HG03159 (cell line): ENCODE measurements at regions not wholly inside any gene's neighbourhood (a gene's known extent, or its start where the extent isn't known, plus 50 kb on each side); places are given as distances from the start of the nearest gene placed in this dataset.

Experiments used
- ATAC-seq: cut with Tn5 transposase; IDR thresholded peaks from one replicate; pipeline ENCODE4 v1.9.1; 2021; ENCODE audit warnings: mild to moderate bottlenecking, moderate library complexity; ENCODE audit not compliant: unreplicated experiment

DNA sequence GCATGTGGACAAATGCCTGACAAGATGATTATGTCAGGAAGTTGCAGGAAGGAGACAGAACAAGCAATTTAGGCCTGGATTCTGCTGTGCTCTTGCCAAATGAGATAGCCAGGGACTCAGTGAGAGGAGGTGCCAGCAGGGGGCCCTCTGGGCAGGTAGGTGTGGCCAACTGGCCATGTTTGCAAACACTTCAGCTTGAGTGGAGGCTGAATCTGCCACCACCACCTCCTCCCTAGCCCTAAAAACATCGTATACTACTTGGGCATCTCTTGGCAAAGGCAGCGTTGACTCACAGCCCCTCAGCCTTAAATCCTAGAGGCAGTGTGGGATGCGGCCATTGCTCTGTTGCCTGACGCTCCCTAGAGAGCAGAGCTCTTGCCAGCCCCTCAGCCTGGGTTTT, 95.1 kb upstream of the PLET1 start:
- ATAC-seq = no peak

DNA sequence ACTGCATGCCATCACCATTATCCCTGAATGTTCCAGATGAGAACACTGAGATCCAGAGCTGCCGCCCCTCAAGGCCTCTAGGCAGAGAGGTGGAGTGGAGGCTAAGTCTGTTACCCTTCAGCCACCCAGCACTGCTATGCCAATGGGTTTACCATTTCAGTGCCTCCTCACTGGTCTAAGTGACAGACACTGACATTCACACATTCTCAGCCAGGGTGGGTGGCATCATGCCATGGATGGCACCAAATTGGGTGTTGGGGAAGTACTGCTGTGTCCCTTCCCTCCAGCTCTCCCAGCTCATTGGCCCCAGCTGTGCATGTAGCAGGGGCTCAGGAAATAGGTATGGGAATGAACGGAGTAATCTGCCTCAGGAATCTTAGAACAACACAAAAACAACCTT, 96.8 kb upstream of the PLET1 start:
- ATAC-seq = no peak

- ATAC-seq = no peak
These were observed 100.7 kb upstream of the PLET1 start for GRCh38 chr11:112361396-112361795.

- no peak for ATAC-seq
These were observed 102.9 kb upstream of the PLET1 start for GRCh38 chr11:112363527-112363926.

DNA sequence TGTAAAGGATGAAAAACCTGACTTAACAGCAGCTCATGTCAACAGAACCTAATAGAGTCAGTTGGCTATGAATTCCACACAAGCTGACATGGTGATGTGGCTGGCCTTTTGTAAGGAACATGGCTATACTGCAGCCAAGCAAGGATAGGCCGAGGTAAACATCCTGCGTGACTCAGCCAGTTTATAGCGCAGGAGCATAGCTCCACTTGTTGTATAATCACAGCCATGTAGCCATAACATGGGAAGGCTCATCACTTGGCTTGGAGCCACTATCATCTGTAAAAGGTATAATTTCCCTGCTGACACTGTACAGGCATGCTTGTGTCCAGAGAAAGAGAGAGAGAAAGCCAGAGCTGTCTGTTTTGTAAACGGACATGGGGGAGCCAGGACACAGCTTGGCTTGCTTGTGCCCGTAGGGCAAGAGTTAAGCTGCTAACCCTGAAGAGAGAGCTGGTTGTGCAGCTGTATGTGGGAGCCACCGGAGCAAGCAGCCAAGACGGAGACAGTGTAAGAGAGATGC, 104.4 kb upstream of the PLET1 start:
- no peak for ATAC-seq

GRCh38 chr11:112366012-112366411, 105.4 kb upstream of the PLET1 start:
- ATAC-seq = no peak

DNA sequence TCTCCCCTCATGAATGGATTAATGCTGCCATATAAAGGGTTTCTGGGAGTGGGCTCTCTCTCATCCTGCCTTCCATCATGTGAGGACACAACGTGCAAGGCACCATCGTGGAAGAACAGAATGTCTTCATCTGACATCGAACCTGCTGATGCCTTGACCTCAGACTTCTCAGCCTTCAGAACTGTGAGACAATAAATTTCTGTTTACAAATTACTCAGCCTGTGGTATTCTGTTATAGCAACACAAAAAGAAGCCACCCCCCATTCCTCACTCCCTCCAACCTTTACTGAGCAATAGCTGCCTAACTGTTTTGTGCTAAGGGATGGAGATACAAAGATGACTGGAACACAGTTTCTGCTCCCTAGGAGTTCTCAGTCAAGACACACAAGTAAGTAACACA, 106.1 kb upstream of the PLET1 start:
- no peak for ATAC-seq

DNA sequence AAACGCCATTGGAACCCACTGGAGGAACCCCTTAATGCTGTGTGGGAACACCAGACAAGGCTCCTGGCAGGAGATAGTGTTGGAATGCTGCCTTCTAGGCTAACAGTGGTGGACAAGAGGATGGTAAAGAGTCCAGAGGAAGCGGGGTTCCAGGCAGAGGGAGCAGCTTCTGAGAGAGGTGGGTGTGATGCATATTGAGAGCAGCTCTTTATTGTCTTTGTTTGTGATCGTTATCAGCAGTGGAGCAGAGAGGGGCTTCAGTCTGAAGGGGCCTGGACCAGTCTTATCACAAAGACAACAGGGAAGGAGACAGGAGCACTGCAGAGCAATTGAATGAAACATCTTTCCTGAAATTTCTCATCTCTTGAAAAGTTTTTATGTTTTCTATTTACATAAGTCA, 106.8 kb upstream of the PLET1 start:
- no peak for ATAC-seq

- no peak for ATAC-seq
These were observed 107.2 kb upstream of the PLET1 start for GRCh38 chr11:112367895-112368294.

DNA sequence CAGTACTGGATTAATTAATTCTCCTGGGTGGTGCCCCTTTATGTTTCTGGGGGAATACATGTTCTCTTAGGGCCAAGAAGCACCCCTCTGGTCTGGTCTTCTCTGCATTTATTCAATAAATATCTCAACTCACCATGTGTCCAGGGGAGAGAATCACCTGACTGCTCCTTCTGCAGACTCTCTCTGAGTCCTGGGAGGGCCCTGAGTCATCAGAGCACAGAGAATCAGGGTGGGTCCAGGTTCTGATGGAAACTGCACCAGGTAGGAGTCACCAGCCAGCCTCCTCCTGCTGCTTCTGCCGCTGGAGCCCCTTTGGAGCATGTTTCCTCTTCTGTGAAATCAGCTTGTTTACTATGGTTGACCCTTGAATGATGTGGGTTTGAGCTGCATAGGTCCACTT, 107.7 kb upstream of the PLET1 start:
- ATAC-seq = no peak

DNA sequence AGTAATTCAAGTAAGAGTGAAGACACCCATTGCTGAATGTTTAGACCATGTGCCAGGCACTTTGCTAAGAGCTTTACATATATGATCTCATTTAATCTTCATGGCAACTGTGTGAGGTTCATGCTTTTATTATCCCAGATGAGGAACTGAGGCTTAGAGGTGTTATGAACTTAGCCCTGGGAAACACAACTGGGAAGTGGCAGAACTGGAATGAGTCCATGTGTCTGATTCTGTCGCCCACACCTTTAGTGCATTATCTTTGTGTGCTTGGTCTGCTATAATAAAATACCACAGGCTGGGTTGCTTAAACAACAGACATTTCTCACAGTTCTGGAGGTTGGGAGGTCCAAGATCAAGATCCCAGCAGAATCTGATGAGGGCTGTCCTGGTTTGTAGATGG, 108.7 kb upstream of the PLET1 start:
- ATAC-seq = no peak

- no peak for ATAC-seq
These were observed 109.3 kb upstream of the PLET1 start for GRCh38 chr11:112369916-112370315.

GRCh38 chr11:112374486-112375140, 114.0 kb upstream of the PLET1 start:
- ATAC-seq = no peak

DNA sequence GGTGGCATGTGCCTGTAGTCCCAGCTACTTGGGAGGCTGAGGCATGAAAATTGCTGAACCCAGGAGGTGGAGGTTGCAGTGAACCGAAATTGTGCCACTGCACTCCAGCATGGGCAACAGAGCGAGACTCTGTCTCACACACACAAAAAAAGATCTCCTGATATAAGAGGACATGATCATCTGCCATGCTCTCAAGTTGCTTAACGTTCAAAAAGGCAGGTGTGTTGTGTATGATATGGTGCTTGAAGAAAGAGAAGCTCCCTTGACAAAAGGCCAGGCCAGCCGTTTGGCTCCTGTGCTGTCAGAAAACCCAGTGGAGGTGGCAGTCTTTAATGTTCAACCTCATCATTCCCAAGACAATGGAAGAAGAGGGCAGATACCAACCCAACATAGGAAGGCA, 117.3 kb upstream of the PLET1 start:
- no peak for ATAC-seq

- no peak for ATAC-seq
These were observed 119.8 kb upstream of the PLET1 start for GRCh38 chr11:112380464-112380863.

GRCh38 chr11:112381578-112381977, 120.9 kb upstream of the PLET1 start:
- no peak for ATAC-seq

DNA sequence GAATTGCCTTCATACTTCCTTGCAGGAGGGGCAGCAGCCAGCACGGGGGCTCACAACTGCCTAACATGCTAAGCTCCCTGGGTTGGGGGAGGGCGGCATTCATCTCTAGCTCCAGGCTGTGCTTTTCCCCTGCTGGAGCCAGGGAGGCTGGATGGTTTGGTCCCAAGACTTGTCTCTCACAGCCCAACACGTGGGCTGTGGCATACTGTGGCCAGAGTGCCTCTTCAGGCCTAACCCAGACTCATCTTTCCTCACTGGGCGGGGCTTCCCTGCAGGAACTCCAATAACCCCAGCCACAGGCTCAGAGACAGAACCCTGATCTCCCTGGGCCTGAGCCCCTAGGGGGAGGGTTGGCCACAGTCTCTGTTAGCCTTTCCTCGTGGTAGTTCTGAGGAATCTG, 121.9 kb upstream of the PLET1 start:
- ATAC-seq = no peak

- no peak for ATAC-seq
These were observed 127.8 kb upstream of the PLET1 start for GRCh38 chr11:112388496-112388895.

DNA sequence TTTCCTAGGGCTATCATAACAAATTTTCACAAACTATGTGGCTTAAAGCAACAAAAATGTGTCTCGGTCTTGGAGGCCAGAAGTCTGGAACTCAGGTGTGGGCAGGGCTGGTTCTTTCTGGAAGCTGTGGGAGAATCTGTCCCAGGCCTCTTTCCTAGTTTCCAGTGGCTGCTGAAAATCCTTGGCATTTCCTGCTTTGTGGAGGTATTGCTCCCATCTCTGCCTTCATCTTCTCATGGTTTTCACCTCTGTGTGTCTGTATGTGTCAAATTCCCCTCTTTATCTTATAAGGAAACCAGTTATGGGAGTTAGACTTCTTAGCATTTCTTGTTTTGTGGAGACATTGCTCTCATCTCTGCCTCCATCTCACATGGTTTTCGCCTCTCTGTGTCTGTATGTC, 130.4 kb upstream of the PLET1 start:
- no peak for ATAC-seq

GRCh38 chr11:112392904-112393303, 132.2 kb upstream of the PLET1 start:
- no peak for ATAC-seq

DNA sequence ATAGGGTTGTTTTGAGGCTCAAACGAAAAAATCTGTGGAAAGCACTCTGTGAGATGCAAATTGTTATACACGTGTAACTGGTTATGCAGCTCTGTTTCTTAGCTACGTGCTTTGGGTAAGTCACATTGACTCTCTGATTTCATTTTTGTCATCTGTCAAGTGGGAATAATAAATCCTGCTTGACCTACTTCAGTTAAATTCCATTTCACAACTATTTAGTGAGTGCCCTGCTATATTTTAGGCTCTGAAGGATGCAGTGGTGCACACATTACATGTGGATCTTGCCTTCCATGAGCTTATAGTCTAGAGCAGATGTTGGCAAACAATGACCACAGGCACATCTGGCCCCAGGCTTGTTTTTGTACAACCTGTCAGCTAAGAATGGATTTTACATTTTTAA, 133.6 kb upstream of the PLET1 start:
- ATAC-seq = no peak

GRCh38 chr11:112396076-112396475, 135.4 kb upstream of the PLET1 start:
- ATAC-seq = no peak

DNA sequence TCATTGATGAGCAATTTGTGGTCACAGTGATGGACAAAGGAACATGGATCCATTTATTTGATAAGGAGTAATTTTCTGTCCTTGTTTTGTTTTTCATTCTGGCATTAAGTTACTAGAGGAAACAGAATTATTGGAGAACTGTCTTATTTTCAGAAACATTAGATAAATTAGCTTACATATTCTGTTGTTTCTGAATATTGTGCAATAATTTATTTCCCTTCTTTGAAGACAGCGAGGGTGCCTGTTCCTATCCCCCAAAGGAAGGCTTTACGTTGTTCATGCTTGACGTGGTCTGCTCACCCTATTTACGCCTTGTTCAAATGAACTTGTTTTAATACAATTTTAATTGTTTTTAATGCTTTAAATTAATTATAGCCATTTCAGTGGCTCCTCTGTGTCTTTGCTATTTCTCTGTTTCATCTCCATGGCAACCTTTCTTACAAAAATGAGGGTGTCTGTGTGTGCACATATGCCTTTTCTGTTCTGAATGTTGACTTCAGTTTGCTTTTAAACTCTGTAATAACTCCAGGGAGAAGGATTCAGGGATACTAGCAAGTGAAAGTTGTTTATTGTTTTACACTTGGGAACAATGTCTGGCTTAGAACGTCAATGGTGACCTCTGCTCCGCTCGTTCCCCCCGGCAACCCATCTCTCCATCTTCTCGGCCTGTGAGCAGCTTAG, 138.3 kb upstream of the PLET1 start:
- no peak for ATAC-seq
